ENCODE measurements at regions not wholly inside any gene's neighbourhood (a gene's known extent, or its start where the extent isn't known, plus 50 kb on each side); places are given as distances from the start of the nearest gene placed in this dataset.

DNA sequence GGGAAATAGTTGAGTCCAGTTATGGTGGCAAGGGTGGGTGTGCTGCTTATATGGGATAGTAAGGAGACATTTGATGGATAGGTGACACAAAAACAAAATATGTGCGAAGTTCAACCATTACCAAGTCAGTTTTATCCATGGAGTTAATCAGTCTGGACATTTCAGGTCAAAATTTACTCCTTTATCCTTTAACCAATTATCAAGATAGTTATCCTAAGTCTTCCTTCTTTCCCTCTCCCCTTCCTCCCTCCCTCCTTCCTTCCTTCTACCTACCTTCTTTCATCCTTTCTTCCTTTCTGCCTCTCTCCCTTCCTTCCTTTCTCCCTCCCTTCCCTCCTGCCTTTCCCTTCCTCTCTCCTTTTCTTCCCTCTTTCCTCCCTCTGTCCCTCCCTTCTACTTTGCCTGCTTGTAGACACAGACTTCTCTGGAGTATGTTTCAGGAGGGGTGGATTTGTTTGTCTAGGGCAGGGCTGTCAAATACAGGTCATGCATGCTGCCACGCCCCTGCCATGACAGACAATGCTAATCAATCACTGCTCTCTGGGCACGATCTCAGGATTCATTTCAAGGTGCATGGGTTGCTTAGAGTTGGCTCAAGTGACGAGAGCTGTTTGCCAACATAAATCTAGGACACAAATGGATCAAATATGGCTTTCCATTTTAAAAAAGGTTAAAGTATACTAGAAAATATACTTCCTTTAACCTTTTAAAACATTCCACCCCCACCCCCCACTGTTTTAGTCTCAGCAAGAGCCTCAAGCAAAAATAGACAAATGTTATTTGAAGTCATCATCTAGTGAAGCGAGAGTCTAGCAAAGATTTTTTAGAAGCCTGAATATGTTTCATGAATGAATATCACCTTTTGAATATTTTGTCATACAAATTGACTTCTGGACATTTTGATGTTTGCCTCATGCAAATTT is 281.6 kb upstream of the CITED2 start:
- in situ Hi-C loops (cut with MboI; ENCODE audit: low sequenced_read_pairs) = no loop called here

DNA sequence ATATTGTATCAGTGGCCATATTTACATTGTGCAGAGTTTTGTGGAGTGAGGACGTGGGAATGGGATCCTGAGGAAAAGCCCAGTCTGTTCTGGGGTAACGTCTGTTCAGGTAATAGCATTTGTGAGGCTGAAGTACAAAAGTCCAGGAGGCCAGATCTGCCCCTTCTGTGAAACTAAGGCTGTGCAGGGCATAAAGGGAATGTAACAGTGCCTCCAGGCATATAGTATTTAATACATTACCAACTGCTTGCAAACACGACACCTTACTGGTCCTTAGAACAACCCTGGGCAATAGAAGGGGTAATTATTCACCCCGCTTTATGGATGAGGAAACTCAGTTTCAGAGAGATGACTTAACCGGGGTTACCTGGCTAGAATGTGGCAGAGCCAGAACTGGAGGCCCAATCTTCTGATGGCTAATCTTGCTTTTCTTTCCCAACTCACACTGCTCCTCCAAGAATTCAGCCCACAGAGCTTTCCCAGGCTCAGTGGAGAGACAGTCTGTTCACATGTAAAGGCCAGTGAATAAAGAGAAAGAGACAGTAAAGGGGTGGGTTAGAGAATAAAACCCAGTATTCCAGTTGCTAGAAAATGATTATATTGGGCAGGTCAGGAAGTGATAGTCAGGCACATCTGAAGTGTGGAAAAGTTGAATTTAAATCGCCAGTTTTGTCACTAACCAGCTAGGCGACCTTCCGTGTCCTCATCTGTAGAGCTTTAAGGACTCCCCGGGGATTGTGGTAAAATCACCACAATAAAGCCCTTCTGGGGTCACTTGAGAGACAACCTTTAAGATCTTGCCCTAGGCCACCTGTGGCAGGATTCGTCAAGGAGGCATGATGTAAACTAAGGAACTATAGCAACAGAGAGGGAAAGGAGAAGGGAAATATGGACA is 280.7 kb upstream of the CITED2 start:
- in situ Hi-C loops (cut with MboI; ENCODE audit: low sequenced_read_pairs) = no loop called here

DNA sequence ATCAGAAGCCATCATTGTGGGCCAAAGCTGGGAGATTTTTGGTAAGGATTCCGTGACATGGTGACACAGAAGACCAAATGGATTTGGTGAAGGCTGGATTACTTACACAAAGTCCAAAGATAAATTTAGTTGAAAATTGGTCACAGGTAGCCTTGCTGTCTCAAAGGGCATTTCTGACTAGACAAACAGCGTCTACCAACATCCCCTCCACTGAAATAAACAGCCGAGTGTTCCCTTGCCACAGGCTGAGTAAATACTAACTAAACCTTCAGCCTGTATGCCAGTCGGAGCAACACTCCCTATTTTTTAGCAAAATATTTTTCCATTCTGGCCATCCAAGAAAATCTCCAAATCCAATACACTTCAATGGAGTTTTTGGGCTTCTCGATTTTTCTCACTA is 279.9 kb upstream of the CITED2 start:
- in situ Hi-C loops (cut with MboI; ENCODE audit: low sequenced_read_pairs) = no loop called here

DNA sequence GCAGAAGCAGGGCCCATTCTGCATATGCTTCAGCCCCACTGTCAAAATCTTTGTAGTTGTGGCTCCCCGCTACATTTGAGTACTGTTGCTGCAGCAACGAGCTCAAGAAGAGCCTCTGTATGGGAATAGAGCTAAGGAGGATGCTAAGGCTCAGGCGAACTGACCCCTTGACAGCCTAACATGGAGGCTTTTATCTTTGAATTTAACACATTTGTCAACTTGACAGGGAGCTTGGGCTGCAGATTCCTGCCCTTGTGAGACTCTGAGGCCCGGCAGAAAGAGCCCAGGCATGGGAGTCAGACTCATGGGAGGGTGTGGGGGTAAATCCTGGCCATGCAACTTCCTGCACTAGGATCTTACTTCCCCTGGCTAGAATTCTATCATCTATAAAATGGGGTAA is 278.7 kb upstream of the CITED2 start:
- in situ Hi-C loops (cut with MboI; ENCODE audit: low sequenced_read_pairs) = no loop called here

DNA sequence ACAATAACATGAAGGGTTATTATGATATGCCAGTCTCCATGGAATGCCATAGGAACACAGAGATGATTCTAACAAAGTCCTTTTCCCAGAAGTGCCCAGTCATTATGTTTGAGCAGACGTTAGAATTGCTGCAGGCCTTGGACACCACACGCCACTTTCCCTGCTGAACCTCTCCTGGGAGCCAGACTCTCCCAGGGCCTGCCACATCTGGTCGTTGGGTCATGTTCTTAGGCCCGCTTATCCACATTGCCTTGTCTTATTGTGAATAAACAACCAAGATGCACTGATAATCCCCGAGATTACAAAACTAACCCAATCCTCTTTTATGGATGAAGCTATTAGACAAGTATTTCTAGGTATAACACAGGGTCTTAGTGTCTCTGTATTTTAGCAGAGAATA is 276.5 kb upstream of the CITED2 start:
- in situ Hi-C loops (cut with MboI; ENCODE audit: low sequenced_read_pairs) = no loop called here

DNA sequence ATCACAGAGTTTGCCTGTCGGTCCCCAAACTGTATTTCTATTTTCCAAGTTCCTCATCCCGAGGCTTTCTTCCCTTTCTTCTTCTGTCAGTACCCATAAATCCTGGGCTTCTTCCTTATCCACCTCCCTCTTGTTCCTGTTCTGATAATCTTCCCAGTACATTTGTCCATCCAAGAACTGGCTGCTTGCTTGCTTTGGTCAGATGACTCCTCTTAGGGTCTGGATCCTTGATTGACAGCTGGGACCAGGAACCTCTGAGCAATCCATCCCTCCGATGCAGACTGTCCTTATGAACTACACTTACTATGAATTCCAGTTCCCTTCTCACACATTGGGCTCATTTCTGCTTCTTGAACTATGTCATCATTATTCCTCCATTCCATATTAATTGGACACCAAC is 275.3 kb upstream of the CITED2 start:
- in situ Hi-C loops (cut with MboI; ENCODE audit: low sequenced_read_pairs) = no loop called here

DNA sequence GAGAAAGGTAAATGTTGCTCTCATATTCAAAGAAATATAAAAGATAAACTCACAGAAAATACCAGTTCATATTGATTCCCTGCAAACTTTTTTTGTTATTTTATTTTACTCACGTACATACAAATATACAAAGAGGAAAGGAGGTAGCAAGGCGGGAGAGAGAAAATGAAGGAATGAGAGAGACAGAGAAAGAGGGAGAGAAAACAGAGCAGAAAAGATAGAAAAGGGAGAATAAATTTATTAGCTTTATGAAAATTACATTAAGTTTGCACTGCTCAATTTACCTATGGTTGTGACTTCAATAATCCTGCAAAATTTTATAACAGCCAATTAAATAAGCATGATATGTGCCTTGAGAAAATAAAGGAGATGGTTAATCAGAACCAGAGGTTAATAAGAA is 274.7 kb upstream of the CITED2 start:
- in situ Hi-C loops (cut with MboI; ENCODE audit: low sequenced_read_pairs) = no loop called here

DNA sequence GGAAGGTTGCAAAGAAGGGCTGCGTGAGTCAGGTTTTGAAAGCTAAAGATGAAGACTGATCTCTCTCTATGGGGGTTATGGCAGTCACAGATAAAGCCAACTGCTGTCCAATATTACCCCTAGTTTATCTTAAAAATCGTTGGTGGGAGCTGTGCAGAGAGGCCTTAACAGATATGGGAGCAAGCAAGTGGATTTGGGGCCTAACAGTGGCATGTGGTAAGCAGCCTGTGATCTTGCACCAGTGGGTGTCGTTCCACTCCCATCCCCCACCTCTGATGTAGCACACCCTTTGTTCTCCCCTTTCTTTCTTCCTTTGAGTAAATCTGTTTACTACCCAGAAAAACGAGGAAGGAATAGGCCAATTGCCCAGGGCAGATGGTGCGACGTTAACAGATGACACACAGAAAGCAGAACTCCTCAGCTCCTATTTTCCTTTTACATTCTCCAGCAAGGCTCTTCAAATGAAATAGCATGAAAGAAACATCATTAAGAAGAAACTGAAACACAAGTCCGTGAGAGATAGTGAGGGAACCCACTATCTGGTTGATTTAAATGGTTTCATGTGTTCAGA is 274.1 kb upstream of the CITED2 start:
- in situ Hi-C loops (cut with MboI; ENCODE audit: low sequenced_read_pairs) = no loop called here

DNA sequence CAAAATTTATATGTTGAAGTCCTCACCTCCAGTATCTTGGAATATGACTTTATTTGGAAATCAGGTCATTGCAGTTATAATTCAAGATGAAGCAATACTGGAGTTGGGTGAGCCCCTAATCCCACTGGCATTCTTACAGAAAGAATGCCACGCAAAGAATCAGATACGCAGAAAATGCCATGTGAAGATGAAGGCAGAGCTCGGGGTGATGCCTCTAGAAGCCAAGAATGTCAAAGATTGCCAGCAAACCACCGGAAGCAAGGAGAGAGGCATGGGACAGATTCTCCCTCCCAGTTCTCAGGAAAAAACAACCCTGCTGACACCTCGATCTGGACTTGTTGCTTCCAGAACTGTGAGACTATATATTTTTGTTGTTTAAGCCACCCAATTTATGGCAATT is 273.4 kb upstream of the CITED2 start:
- in situ Hi-C loops (cut with MboI; ENCODE audit: low sequenced_read_pairs) = no loop called here

DNA sequence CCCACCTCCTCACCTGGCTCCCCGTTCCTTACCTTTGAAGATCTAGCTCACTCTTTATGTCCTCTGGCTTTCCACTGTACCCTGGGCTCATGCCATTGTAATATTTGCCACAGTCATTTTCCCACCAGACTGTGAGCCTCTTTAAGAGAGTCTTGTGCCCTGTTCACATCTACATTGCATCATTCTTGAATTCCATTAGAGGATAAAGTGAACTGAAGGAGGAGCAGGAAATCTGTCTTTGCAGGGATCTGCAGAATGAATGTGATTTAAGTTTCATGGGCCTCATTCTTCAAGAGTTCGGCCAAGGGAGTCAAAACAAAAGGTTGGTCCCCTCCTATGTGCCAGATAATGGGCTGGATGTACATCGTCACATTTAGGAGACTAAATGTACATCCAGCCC is 272.6 kb upstream of the CITED2 start:
- in situ Hi-C loops (cut with MboI; ENCODE audit: low sequenced_read_pairs) = no loop called here

DNA sequence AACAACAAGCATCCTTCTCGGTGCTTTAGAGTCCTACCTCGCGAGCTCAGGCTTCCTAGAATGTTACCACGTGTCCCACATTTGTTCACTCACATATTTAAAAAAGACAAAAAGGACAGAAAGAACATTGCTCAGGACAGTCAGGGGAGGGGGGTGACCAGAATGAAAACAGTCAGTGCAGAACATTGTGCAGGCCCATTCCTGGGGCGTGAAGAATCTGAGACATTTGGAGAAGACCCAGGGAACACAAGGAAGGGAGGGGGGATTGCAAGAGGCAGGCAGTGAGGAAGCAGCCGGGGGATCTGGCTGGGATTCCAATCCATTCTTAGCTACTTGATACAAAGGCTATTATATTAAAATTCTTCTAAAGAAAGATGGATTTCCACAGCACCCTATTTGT is 270.4 kb upstream of the CITED2 start:
- in situ Hi-C loops (cut with MboI; ENCODE audit: low sequenced_read_pairs) = no loop called here

DNA sequence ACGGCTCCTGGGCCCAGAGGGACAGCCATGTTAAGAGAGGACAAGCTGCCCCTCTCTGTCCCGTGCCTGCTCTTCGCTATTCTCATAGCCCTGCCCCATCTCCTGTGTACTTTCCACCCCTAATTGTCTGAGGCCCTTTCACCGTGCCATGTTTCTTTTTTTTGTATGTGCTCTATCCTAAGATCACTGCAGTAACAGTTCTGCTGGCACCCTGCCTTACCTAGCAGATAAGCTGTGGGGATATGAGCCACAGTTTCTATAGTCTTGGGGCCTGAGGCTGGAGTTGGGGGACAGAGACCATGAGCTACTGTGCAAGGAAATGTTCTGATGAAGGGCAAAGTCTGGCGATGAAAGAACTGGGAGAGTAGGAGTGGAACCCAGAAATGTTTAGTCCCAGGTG is 269.5 kb upstream of the CITED2 start:
- in situ Hi-C loops (cut with MboI; ENCODE audit: low sequenced_read_pairs) = no loop called here

DNA sequence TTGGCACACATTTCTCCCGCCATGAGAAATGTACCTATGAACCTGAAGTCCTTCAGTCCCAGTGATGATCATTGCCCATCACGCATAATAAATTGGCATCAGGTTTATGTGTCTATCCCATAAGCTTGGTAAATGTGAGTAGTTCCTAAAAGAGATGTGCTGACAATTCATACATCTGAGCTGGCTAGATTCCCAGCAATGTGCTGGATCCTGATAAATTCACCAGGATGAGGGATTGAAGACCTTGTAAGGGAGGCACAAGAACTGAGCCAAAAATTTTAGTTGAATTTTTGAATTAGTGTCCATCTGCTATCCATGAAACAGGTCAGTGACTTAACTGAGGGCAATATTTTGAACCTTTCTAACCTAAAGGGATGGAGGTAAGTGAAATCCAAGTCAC is 267.9 kb upstream of the CITED2 start:
- in situ Hi-C loops (cut with MboI; ENCODE audit: low sequenced_read_pairs) = no loop called here

DNA sequence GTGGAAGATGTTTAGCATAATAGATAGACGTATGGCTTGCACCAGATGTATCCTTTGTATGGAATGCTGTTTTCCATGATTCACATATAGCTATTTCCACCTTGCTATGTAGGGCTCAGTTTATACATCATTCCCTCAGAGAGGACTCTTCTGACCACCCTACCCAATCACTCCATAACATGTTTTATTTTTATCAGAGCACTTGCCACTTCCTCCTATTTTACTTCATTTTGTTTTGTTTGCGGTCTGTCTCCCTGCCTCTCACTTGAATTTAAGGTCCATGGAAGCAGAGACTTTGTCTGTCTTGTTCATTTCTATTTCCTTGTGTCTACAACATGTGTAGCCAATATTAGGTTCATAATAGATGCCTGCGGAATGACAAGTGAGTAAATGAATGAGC is 266.9 kb upstream of the CITED2 start:
- in situ Hi-C loops (cut with MboI; ENCODE audit: low sequenced_read_pairs) = no loop called here

DNA sequence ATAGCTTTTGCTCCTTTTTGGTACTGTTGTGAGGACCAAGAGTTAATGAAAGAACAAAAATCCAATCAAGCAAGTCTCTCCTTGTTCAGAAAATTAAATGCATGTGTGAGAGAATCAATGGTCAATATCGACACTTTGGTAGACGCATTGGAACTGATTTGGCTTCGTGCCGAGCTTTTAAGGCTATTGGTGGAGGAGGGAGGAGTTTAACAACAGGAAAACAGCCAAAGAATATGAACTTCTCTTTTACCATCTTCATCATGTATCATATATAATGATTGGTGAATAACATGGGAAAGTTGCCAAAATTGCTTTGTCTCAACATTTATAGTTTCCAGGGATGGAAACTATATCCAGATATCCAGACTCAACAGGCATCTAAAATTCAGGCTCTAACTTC is 266.5 kb upstream of the CITED2 start:
- in situ Hi-C loops (cut with MboI; ENCODE audit: low sequenced_read_pairs) = no loop called here

DNA sequence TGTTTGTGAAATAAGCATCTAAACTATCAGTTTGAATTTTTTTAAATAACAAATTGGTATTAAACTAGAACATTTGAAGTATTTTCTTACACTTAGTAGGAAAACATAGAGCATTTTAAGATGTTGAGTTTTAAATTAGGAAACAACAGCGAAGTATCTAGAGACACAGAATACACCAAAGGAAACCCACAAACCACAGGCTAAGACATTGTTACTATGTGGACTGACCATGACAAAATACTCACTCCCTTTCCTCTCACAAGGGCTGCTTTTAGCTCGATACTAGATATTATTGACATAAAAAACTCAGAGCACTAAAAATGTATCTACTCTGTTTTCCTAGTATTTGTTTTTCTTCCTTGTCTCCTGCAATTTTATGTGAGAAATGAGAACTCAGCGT is 266.0 kb upstream of the CITED2 start:
- in situ Hi-C loops (cut with MboI; ENCODE audit: low sequenced_read_pairs) = no loop called here

DNA sequence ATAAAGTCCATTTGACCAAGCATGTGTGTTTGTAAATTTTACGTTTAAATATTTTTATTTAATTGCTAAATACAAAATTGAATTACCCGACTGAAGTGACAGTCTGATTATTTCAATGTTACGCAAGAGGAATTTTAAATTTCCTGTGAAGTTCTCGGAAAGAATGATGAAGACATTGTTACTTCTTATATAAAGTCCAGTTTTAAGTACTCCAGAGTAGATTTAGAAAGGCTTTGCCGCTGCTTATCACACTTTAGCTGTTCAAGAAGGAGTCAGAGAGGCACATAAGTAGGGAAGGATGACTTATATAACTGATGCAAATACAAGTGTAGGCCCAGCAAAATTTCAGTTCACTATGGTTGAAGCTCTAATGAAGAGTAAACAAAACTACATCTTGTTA is 265.1 kb upstream of the CITED2 start:
- in situ Hi-C loops (cut with MboI; ENCODE audit: low sequenced_read_pairs) = no loop called here

DNA sequence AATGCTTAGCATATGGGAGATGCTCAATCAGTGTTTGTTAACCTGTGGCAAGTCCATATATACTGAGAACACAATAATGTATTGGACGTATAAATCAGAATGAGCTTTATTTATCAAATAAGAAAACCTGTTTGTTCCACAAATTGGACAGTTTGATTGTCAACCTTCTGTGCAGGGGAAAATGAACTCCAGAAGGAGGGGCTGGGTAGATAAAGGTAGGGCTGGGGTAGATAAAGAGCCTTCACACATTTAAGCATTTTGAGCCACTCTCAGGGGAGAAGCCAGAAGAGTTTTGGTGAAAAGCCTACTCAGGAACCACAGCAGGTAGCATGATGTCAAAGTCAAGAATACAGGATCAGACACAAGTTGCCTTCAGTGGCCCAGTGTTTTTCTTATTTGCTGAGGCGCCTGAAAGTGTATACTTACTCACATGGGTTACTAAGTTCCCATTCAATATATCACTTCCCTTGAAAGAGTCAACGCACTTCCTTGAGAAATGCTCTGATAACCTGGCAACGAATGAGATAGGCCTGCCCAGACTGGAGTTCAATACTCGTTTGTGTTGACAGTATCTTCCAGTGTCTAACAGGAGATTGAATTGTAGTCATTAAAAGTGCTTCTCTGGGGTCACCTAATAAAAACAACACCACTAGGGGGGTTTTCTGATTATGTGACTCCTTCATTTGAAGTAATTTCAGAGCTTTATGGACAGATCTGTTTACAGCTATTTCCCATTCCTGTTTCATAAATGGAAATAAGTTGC is 263.9 kb upstream of the CITED2 start:
- in situ Hi-C loops (cut with MboI; ENCODE audit: low sequenced_read_pairs) = no loop called here

DNA sequence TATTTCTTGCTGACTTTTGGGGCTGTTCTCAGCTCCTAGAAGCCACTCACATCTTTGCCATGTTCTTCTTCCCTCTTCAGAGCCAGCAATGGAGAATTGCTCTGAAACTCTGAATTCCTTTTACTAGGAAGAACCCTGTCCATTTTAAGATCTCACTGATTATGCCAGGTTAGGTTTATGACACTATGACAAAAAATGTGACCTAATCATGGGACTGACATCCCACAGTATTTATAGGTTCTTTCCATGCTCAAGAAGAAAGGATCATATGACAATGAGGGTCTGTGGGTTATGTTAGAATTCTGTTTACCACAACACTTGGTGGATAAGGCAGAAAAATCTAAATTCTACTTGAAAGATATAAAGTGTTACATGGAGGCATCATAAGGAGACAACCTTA is 263.3 kb upstream of the CITED2 start:
- in situ Hi-C loops (cut with MboI; ENCODE audit: low sequenced_read_pairs) = no loop called here

DNA sequence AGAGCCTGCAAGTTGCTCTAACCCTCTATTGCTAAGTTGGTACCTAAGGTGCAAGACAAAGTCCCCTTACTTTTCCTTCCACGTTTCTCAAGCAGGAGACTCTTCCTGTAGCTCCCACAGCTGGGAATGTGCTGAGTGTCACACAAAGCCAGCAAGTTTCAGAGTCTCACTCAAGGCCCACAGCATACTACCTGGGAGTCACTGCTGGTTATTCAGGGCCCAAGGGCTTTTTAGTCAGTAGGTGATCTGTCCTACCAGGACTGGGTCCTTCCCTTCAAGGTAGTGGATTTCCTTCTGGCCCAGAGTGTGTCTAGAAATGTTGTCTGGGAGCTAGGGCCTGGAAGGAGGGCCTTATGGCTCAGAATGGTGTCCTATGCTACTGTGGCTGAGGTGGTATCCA is 261.9 kb upstream of the CITED2 start:
- in situ Hi-C loops (cut with MboI; ENCODE audit: low sequenced_read_pairs) = no loop called here
